ENCODE measurements at regions not wholly inside any gene's neighbourhood (a gene's known extent, or its start where the extent isn't known, plus 50 kb on each side); places are given as distances from the start of the nearest gene placed in this dataset.

DNA sequence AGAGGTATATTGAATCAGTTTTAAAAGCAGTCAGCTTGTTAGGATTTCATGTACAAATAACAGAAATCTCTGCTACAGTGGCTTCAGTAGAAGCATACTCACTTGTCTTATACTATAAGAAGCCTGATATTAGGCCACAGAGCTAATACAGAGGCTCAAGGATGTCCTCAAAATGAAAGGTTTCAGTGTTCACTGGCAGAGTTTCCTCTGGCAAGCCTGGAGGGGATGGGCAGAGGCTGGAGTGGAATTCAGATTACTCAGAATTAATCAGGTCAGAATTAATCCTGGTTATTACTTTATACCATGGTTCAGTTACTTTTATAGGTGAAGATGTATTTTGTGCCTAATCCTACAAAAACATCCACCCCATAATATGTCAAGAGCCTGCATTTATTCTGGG, 520.5 kb downstream of the USP25 start:
- H2BK120ac ChIP-seq (ENCODE audit: low read depth, low read length) = no peak overlapping the region
- no peak overlapping the region for H4K91ac ChIP-seq (ENCODE audit: low read depth, low read length, poor library complexity)
- H2BK15ac ChIP-seq (ENCODE audit: low read length) = no peak overlapping the region
- H3K14ac ChIP-seq (ENCODE audit: low read length) = no peak overlapping the region
- no peak overlapping the region for H3K27ac ChIP-seq (replicated peaks; ENCODE audit: low read length)
- H3K4ac ChIP-seq (ENCODE audit: low read length) = no peak overlapping the region
- no peak overlapping the region for H2BK5ac ChIP-seq (ENCODE audit: low read length)
- no peak overlapping the region for H3K18ac ChIP-seq (ENCODE audit: low read length)
- no peak overlapping the region for H2BK12ac ChIP-seq (ENCODE audit: low read length)
- H4K8ac ChIP-seq (ENCODE audit: low read depth, low read length) = no peak overlapping the region
- no peak overlapping the region for H3K9ac ChIP-seq (ENCODE audit: low read depth, low read length, poor library complexity)
- H2AFZ ChIP-seq (ENCODE audit: low read length) = no peak overlapping the region
- H3K4me2 ChIP-seq (ENCODE audit: insufficient read depth, low read length, poor library complexity, severe bottlenecking) = no peak overlapping the region
- H3K36me3 ChIP-seq (replicated peaks in 1 of 2; ENCODE audit: control insufficient read depth in 2 of 2, insufficient read depth in 2 of 2, low read length in 2 of 2) = peaks cover 0 to 26% of the 10 kb centered on the region in 2 donors
- H3K4me1 ChIP-seq (ENCODE audit: control insufficient read depth in 2 of 2, insufficient read depth in 1 of 2, low read depth in 1 of 2, low read length in 2 of 2) = no peaks in the 10 kb centered on the region
- no peak overlapping the region for H2AK5ac ChIP-seq (ENCODE audit: low read depth, low read length)
- no peak overlapping the region for H3K23ac ChIP-seq (ENCODE audit: low read depth, low read length, poor library complexity)
- DNase-seq (ENCODE audit: low spot score) = no peak
- no peaks in the 10 kb centered on the region for H3K79me1 ChIP-seq (ENCODE audit: low read depth, low read length)
- H3K27me3 ChIP-seq (ENCODE audit: control insufficient read depth in 3 of 3, insufficient read depth in 3 of 3, low read depth in 1 of 3, low read length in 3 of 3) = no peaks in the 10 kb centered on the region
- no peak overlapping the region for H3K4me3 ChIP-seq (ENCODE audit: low read length in 2 of 2)
- peaks cover 0 to 38% of the 10 kb centered on the region in 2 donors for H3K9me3 ChIP-seq (replicated peaks in 1 of 2; ENCODE audit: control insufficient read depth in 2 of 2, insufficient read depth in 1 of 2, low read depth in 1 of 2, low read length in 2 of 2)

DNA sequence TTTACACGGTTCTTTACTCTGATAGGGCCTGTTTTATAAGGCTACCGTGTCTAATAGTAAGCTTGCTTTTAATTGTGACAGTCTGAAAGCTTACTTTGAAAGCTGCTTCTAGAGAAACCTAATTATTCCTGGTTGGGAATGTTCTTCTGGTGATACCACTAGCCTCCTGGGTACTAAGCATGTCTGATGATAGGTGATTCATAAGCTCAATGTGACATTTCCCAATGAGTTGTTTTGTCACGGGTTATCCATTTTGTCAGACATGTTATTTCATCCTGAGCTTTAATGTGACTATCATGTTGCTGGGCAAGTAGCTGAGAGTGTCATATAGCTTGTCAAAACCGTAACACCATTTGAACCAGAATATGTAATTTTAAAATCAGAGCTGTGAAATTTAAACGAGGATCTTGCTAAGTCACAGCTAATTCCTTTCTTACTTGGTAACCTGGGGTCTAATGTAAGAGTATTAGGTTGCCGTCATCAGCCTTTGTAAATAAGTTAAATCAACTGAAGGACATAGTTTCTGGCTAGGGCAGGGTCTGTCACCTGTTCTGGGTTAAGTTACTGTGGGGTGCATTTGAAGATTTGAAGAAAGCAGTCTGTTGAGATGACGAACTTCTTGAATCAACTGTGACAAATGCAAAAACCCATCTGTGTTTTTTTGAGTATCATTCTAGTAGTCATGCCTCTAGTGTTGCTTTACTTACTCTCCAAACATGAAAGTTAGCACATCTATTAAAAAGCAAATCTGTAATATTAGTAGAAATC, 529.2 kb downstream of the USP25 start:
- H2AK5ac ChIP-seq (ENCODE audit: low read depth, low read length) = no peak overlapping the region
- no peak overlapping the region for H2BK120ac ChIP-seq (ENCODE audit: low read depth, low read length)
- H3K79me1 ChIP-seq (ENCODE audit: low read depth, low read length) = no peaks in the 10 kb centered on the region
- H3K4ac ChIP-seq (ENCODE audit: low read length) = no peak overlapping the region
- H3K23ac ChIP-seq (ENCODE audit: low read depth, low read length, poor library complexity) = no peak overlapping the region
- no peaks in the 10 kb centered on the region for H3K9me3 ChIP-seq (replicated peaks in 1 of 2; ENCODE audit: control insufficient read depth in 2 of 2, insufficient read depth in 1 of 2, low read depth in 1 of 2, low read length in 2 of 2)
- H3K36me3 ChIP-seq (replicated peaks in 1 of 2; ENCODE audit: control insufficient read depth in 2 of 2, insufficient read depth in 2 of 2, low read length in 2 of 2) = peaks cover 0 to 6% of the 10 kb centered on the region in 2 donors
- H3K9ac ChIP-seq (ENCODE audit: low read depth, low read length, poor library complexity) = no peak overlapping the region
- no peak overlapping the region for H3K14ac ChIP-seq (ENCODE audit: low read length)
- no peaks in the 10 kb centered on the region for H3K27me3 ChIP-seq (ENCODE audit: control insufficient read depth in 3 of 3, insufficient read depth in 3 of 3, low read depth in 1 of 3, low read length in 3 of 3)
- H3K4me1 ChIP-seq (ENCODE audit: control insufficient read depth in 2 of 2, insufficient read depth in 1 of 2, low read depth in 1 of 2, low read length in 2 of 2) = no peaks in the 10 kb centered on the region
- no peak overlapping the region for H4K91ac ChIP-seq (ENCODE audit: low read depth, low read length, poor library complexity)
- no peak overlapping the region for H2BK15ac ChIP-seq (ENCODE audit: low read length)
- no peak overlapping the region for H2BK5ac ChIP-seq (ENCODE audit: low read length)
- H4K8ac ChIP-seq (ENCODE audit: low read depth, low read length) = no peak overlapping the region
- no peak overlapping the region for H3K18ac ChIP-seq (ENCODE audit: low read length)
- H2AFZ ChIP-seq (ENCODE audit: low read length) = no peak overlapping the region
- WGBS, 2 donors (ENCODE audit: extremely low coverage in 2 of 2, insufficient read length in 2 of 2, insufficient replicate concordance in 1 of 2) = no CpG with 5 or more reads among the region's 7 CpGs
- H3K27ac ChIP-seq (replicated peaks; ENCODE audit: low read length) = no peak overlapping the region
- no peak overlapping the region for H3K4me3 ChIP-seq (ENCODE audit: low read length in 2 of 2)
- H3K4me2 ChIP-seq (ENCODE audit: insufficient read depth, low read length, poor library complexity, severe bottlenecking) = no peak overlapping the region
- DNase-seq (ENCODE audit: low spot score) = no peak
- H2BK12ac ChIP-seq (ENCODE audit: low read length) = no peak overlapping the region

DNA sequence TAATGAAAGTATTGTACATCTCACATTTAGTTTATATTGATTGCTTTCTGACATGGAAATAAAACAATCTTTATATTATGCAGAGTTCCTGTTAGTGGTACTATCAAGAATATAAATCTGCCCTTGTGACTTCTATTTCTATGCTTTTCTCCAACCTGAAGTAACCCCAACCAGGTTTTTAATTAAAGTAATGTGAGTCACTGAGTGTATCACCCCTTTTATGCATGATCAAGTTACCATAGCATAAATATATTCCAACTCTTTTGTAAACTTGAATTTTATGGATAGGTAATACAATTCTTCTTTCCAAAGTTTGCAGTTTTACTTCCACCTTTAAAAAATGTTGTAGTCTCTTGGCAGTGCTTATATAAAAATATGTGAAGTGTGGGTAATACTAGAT, 532.3 kb downstream of the USP25 start:
- H2BK12ac ChIP-seq (ENCODE audit: low read length) = no peak overlapping the region
- no peak overlapping the region for H4K8ac ChIP-seq (ENCODE audit: low read depth, low read length)
- H2BK5ac ChIP-seq (ENCODE audit: low read length) = no peak overlapping the region
- H3K9me3 ChIP-seq (replicated peaks in 1 of 2; ENCODE audit: control insufficient read depth in 2 of 2, insufficient read depth in 1 of 2, low read depth in 1 of 2, low read length in 2 of 2) = peaks cover 0 to 10% of the 10 kb centered on the region in 2 donors
- H4K91ac ChIP-seq (ENCODE audit: low read depth, low read length, poor library complexity) = no peak overlapping the region
- no peaks in the 10 kb centered on the region for H3K27me3 ChIP-seq (ENCODE audit: control insufficient read depth in 3 of 3, insufficient read depth in 3 of 3, low read depth in 1 of 3, low read length in 3 of 3)
- H3K27ac ChIP-seq (replicated peaks; ENCODE audit: low read length) = no peak overlapping the region
- H3K79me1 ChIP-seq (ENCODE audit: low read depth, low read length) = no peaks in the 10 kb centered on the region
- H3K23ac ChIP-seq (ENCODE audit: low read depth, low read length, poor library complexity) = no peak overlapping the region
- no peak overlapping the region for H2AK5ac ChIP-seq (ENCODE audit: low read depth, low read length)
- H3K4me1 ChIP-seq (ENCODE audit: control insufficient read depth in 2 of 2, insufficient read depth in 1 of 2, low read depth in 1 of 2, low read length in 2 of 2) = no peaks in the 10 kb centered on the region
- H3K4me3 ChIP-seq (ENCODE audit: low read length in 2 of 2) = no peak overlapping the region
- H3K36me3 ChIP-seq (replicated peaks in 1 of 2; ENCODE audit: control insufficient read depth in 2 of 2, insufficient read depth in 2 of 2, low read length in 2 of 2) = peaks cover 0 to 11% of the 10 kb centered on the region in 2 donors
- no peak for DNase-seq (ENCODE audit: low spot score)
- no peak overlapping the region for H3K18ac ChIP-seq (ENCODE audit: low read length)
- no peak overlapping the region for H3K9ac ChIP-seq (ENCODE audit: low read depth, low read length, poor library complexity)
- no peak overlapping the region for H3K4me2 ChIP-seq (ENCODE audit: insufficient read depth, low read length, poor library complexity, severe bottlenecking)
- H2AFZ ChIP-seq (ENCODE audit: low read length) = no peak overlapping the region
- H2BK15ac ChIP-seq (ENCODE audit: low read length) = no peak overlapping the region
- no peak overlapping the region for H2BK120ac ChIP-seq (ENCODE audit: low read depth, low read length)
- no peak overlapping the region for H3K4ac ChIP-seq (ENCODE audit: low read length)
- H3K14ac ChIP-seq (ENCODE audit: low read length) = no peak overlapping the region

DNA sequence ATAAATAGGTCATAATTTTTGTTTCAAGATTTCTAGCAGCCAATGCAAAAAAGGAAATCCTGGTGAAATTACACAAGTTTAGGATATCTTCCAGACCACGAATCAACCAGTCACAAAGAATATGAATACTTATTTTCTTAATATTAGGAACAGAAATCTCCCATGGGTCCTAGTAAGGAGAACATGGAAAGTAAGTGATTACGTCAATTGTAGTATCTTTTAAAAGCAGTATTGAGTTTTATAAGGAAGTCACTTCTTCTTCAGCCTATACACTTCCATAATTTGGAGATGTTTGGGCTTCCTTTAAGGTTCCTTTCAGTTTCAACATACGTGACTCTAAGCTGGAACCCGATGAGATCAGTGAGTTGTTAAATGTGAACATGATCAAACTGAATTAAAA, 534.5 kb downstream of the USP25 start:
- no peak overlapping the region for H2AK5ac ChIP-seq (ENCODE audit: low read depth, low read length)
- H2BK12ac ChIP-seq (ENCODE audit: low read length) = no peak overlapping the region
- H2BK15ac ChIP-seq (ENCODE audit: low read length) = no peak overlapping the region
- no peak overlapping the region for H3K27ac ChIP-seq (replicated peaks; ENCODE audit: low read length)
- DNase-seq (ENCODE audit: low spot score) = no peak
- peaks cover 0 to 19% of the 10 kb centered on the region in 2 donors for H3K9me3 ChIP-seq (replicated peaks in 1 of 2; ENCODE audit: control insufficient read depth in 2 of 2, insufficient read depth in 1 of 2, low read depth in 1 of 2, low read length in 2 of 2)
- no peak overlapping the region for H2BK5ac ChIP-seq (ENCODE audit: low read length)
- no CpG with 5 or more reads among the region's 4 CpGs for WGBS, 2 donors (ENCODE audit: extremely low coverage in 2 of 2, insufficient read length in 2 of 2, insufficient replicate concordance in 1 of 2)
- no peak overlapping the region for H3K14ac ChIP-seq (ENCODE audit: low read length)
- no peak overlapping the region for H2BK120ac ChIP-seq (ENCODE audit: low read depth, low read length)
- H3K4me3 ChIP-seq (ENCODE audit: low read length in 2 of 2) = no peak overlapping the region
- H4K8ac ChIP-seq (ENCODE audit: low read depth, low read length) = no peak overlapping the region
- H3K4me1 ChIP-seq (ENCODE audit: control insufficient read depth in 2 of 2, insufficient read depth in 1 of 2, low read depth in 1 of 2, low read length in 2 of 2) = no peaks in the 10 kb centered on the region
- H3K27me3 ChIP-seq (ENCODE audit: control insufficient read depth in 3 of 3, insufficient read depth in 3 of 3, low read depth in 1 of 3, low read length in 3 of 3) = no peaks in the 10 kb centered on the region
- no peak overlapping the region for H3K18ac ChIP-seq (ENCODE audit: low read length)
- no peaks in the 10 kb centered on the region for H3K79me1 ChIP-seq (ENCODE audit: low read depth, low read length)
- no peak overlapping the region for H2AFZ ChIP-seq (ENCODE audit: low read length)
- H4K91ac ChIP-seq (ENCODE audit: low read depth, low read length, poor library complexity) = no peak overlapping the region
- H3K4me2 ChIP-seq (ENCODE audit: insufficient read depth, low read length, poor library complexity, severe bottlenecking) = no peak overlapping the region
- no peak overlapping the region for H3K4ac ChIP-seq (ENCODE audit: low read length)
- no peak overlapping the region for H3K9ac ChIP-seq (ENCODE audit: low read depth, low read length, poor library complexity)
- peaks cover 0 to 9% of the 10 kb centered on the region in 2 donors for H3K36me3 ChIP-seq (replicated peaks in 1 of 2; ENCODE audit: control insufficient read depth in 2 of 2, insufficient read depth in 2 of 2, low read length in 2 of 2)
- H3K23ac ChIP-seq (ENCODE audit: low read depth, low read length, poor library complexity) = no peak overlapping the region

All from neuronal stem cell (in vitro differentiated cells).